ENCODE measurements at regions not wholly inside any gene's neighbourhood (a gene's known extent, or its start where the extent isn't known, plus 50 kb on each side); places are given as distances from the start of the nearest gene placed in this dataset.

- H3K9me3 ChIP-seq (ENCODE audit: control insufficient read depth, insufficient read depth, low read depth, low read length), result no peaks in the 10 kb centered on the region
- ChIA-PET CTCF (no interaction called here), POLR2A (no interaction called here)
- H3K36me3 ChIP-seq (ENCODE audit: control insufficient read depth, insufficient read depth, low read length), result no peaks in the 10 kb centered on the region
- no peak for DNase-seq (ENCODE audit: low read depth, low spot score)
- no peak for ATAC-seq
- peaks cover 3% of the 10 kb centered on the region for H3K27me3 ChIP-seq (ENCODE audit: control insufficient read depth, insufficient read depth, low read length)
- H3K27ac ChIP-seq (ENCODE audit: low read length), result no peak overlapping the region
- in situ Hi-C loops (cut with HindIII; ENCODE audit: low pct_unique_long_range_greater_than_20kb, low sequenced_read_pairs), result no loop called here
- no peak overlapping the region for H3K4me3 ChIP-seq (ENCODE audit: low read depth in 2 of 2, low read length in 2 of 2)
- no TSS peak for BruUV-seq (replicated peaks)
- intact Hi-C loops (cut with micrococcal nuclease; ENCODE audit: unreplicated experiment), result no loop called here
- TF ChIP-seq SIN3A (IDR thresholded peaks at IDR 0.05; ENCODE audit: borderline replicate concordance, insufficient read depth, low read depth, low read length) (no peak), TCF7L2 (IDR thresholded peaks at IDR 0.05; ENCODE audit: low read depth, low read length) (no peak), POLR2AphosphoS5 (IDR thresholded peaks at IDR 0.05; ENCODE audit: low read depth, low read length) (no peak), CTCF (IDR thresholded peaks at IDR 0.05) (no peak), REST (IDR thresholded peaks at IDR 0.05; ENCODE audit: insufficient read depth in 1 of 2, low read depth in 2 of 2, low read length in 1 of 2) (no peak)
- no peaks in the 10 kb centered on the region for H3K4me1 ChIP-seq (ENCODE audit: control insufficient read depth, insufficient read depth, low read length)
These were observed 88.2 kb downstream of the FAM43A start for GRCh38 chr3:194773771-194774455.

- H3K27ac ChIP-seq (ENCODE audit: low read length), result no peak overlapping the region
- intact Hi-C loops (cut with micrococcal nuclease; ENCODE audit: unreplicated experiment) (no loop called here), in situ Hi-C loops (cut with HindIII; ENCODE audit: low pct_unique_long_range_greater_than_20kb, low sequenced_read_pairs) (no loop called here)
- TF ChIP-seq TCF7L2 (IDR thresholded peaks at IDR 0.05; ENCODE audit: low read depth, low read length) (no peak), SIN3A (IDR thresholded peaks at IDR 0.05; ENCODE audit: borderline replicate concordance, insufficient read depth, low read depth, low read length) (no peak), REST (IDR thresholded peaks at IDR 0.05; ENCODE audit: insufficient read depth in 1 of 2, low read depth in 2 of 2, low read length in 1 of 2) (no peak), CTCF (IDR thresholded peaks at IDR 0.05) (no peak), POLR2AphosphoS5 (IDR thresholded peaks at IDR 0.05; ENCODE audit: low read depth, low read length) (no peak)
- no peaks in the 10 kb centered on the region for H3K9me3 ChIP-seq (ENCODE audit: control insufficient read depth, insufficient read depth, low read depth, low read length)
- no peak overlapping the region for H3K4me3 ChIP-seq (ENCODE audit: low read depth in 2 of 2, low read length in 2 of 2)
- no peaks in the 10 kb centered on the region for H3K36me3 ChIP-seq (ENCODE audit: control insufficient read depth, insufficient read depth, low read length)
- DNase-seq (ENCODE audit: low read depth, low spot score) (no peak), ATAC-seq (peak; percentile 13; the same call in 1 of the 2 replicates)
- no peaks in the 10 kb centered on the region for H3K4me1 ChIP-seq (ENCODE audit: control insufficient read depth, insufficient read depth, low read length)
- no TSS peak for BruUV-seq (replicated peaks)
- CTCF ChIA-PET, result no interaction called here
- POLR2A ChIA-PET, result no interaction called here
- peaks cover 3% of the 10 kb centered on the region for H3K27me3 ChIP-seq (ENCODE audit: control insufficient read depth, insufficient read depth, low read length)
These were observed 89.6 kb downstream of the FAM43A start for GRCh38 chr3:194775266-194775665.

Measured in Panc1 (cell line).